Right ventricle myocardium superior (tissue), 1 donor: ENCODE measurements at regions not wholly inside any gene's neighbourhood (a gene's known extent, or its start where the extent isn't known, plus 50 kb on each side); places are given as distances from the start of the nearest gene placed in this dataset.

Experiments
- ATAC-seq: fragments of 200-7000 bp; cut with Tn5 transposase; one replicate; pipeline ENCODE4 v1.9.1; 2020; ENCODE audit warnings: mild to moderate bottlenecking; ENCODE audit not compliant: poor library complexity
- DNase-seq: peaks from one replicate; pipeline ENCODE4 v3.0.0-alpha.2; 2020
- intact Hi-C: fragments of 100-400 bp; cut with DNase I; formaldehyde crosslinking; loops from one replicate; pipeline ENCODE4 v1.11.2; 2022
- donor health status: DM: no; HTN: yes; CAD: no; lungs with severe emphysema.

GRCh38 chr11:116244889-116245288, 527.9 kb downstream of the BUD13 start:
- intact Hi-C loops = no loop called here
- DNase-seq = no peak
- no peak for ATAC-seq

- no peak for ATAC-seq
- intact Hi-C loops = no loop called here
- no peak for DNase-seq
Measured at GRCh38 chr11:116244439-116244838, 528.3 kb downstream of the BUD13 start.

GRCh38 chr11:116243991-116244390, 528.8 kb downstream of the BUD13 start:
- DNase-seq (no peak), ATAC-seq (no peak)
- intact Hi-C loops = no loop called here

DNA sequence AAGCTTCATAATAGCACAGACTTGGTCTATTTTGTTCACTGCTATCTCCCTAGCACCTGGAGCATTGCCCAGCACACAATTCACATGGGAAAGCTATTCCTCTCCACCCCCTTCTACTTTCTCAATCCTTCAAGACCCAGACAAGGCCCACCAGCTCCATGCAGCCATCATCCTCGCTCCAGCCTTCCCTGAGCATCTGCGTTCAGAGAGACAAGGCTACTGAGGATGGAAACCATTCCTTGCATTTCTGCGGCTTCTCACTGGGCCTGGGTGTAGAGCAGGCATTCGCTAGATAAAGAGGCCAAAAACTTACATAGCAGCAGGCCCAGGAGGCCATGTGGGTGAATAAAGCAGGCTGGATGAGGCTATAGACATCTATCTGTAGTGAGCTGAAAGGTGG, 530.8 kb downstream of the BUD13 start:
- no peak for ATAC-seq
- intact Hi-C loops = no loop called here
- no peak for DNase-seq

GRCh38 chr11:116240710-116241109, 532.1 kb downstream of the BUD13 start:
- intact Hi-C loops = no loop called here
- no peak for DNase-seq
- ATAC-seq = no peak

DNA sequence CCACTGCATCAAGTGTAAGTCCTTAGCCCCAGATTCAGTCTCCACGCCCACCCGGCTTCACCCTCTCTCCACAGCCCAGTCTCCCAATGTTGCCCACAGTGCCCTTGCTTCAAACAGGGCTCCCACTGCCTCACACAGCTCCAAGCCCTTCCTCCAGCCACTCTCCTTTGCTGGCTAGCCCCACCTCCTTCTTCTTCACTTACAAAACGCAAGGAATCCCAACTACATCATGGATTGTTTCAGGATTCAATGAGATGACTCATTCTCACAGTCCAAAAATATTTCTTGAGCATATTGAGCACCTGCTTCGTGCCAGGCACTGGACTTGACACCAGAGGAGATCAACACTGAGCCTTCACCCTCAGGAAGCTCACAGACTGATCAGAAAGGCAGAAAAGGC, 533.5 kb downstream of the BUD13 start:
- ATAC-seq (no peak), DNase-seq (no peak)
- intact Hi-C loops = no loop called here

DNA sequence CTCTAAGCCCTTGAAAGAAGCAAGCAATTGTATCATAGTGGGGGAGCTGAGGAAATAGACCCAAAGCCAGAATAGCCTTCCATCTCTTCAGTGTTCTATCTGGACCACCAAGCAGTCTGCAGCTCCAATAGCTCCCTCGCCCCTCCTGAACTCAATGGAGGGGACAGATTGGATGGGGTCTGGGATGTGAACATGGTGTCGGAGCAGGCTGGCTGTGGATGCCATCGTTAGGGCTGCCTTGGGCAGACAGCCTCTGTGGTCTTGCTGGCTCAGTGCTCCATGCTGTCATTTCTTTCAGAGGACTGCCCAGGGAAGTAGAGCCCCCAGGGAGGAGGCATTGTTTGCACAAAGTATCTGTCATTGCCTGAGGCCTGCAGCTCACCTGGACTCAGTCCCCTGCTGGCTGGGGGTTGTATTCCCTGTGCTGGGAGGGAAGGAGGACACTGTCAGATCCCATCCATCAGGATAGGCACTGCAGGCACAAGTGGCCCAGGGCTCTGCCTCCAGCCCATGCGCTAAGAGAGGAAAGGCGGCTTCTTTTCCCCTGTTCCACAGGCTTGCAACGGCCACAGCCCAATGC, 537.7 kb downstream of the BUD13 start:
- DNase-seq = no peak
- intact Hi-C loops = no loop called here
- ATAC-seq = no peak

GRCh38 chr11:116233561-116233960, 539.2 kb downstream of the BUD13 start:
- DNase-seq = no peak
- peak; percentile 51 for ATAC-seq
- intact Hi-C loops = no loop called here

DNA sequence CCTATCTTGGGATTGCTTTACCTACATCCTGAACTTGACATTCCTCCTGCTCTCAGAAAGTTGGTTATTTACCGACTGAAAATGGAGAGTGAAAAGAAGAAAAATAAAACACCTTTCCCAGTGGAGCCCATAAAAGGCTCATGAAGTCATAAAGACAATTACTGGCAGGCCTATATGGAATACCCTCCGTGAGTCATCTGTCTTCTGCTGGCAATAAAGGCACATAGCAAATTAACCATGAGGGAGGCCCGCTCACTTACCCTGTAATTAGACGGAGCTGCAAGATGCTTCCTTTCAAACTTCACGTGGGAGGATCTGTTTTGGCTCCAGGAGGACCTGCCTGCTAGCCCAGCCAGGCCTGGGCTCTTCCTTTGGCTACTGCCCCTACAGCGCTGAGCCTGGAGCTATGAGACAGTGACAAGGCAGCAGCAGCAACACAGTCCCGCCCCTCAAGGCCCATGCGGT, 540.4 kb downstream of the BUD13 start:
- DNase-seq = no peak
- ATAC-seq = no peak
- intact Hi-C loops = no loop called here

- ATAC-seq (no peak), DNase-seq (no peak)
- intact Hi-C loops = no loop called here
Measured at GRCh38 chr11:116231543-116231942, 541.2 kb downstream of the BUD13 start.

DNA sequence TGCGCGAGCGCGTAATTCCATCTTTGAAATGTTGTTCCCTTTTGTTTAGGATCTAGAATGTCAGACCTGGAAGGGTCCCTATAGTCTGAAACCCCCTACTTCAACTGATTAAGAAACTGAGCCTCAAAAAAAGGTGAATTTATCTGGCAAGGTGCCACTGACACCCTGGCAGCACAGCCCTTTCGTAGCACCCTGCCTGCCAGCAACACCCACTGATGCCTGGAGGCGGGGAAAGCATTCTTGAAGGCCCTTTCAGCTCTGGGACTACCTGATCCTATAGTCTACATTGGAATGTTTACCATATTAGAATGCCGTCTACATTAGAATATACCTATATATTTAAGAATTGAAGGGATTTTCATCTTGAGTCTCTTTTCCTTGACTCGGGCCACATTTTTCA, 542.3 kb downstream of the BUD13 start:
- no peak for DNase-seq
- ATAC-seq = no peak
- intact Hi-C loops = no loop called here

DNA sequence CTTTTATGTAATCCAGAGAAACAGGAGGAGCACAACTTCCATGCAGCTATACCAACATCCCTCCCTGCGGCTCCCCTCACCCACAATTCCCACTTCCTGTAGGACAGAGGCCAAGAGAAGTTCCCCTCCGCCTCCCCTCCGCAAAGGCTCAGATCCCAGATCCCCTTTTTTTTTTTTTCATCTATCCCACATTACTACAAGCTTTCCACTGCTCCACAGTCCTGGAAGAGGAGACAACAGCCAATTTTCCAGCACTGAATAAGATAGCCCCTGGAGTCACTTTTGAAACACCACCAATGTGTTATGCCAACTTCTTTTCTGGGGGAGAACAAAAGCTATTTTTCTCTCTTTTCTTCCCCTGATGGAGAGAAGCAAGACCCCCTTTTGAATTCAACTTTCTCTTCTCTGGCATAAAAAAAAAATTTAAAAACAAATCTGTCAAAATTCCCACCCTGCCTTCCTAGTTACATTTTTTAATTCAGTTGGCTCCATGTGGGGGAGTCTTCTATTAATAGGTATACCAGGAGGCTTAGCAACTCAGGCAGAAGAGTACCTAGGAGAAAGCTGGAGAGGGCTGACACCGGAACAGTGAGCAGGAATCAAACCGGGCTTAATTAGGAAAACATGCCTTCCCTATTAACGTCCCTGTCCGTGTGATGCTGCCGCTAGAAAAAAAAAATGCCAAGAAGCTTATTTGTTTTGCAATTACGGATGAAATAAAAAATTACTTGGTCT, 543.4 kb downstream of the BUD13 start:
- intact Hi-C loops = no loop called here
- DNase-seq (no peak), ATAC-seq (no peak)

DNA sequence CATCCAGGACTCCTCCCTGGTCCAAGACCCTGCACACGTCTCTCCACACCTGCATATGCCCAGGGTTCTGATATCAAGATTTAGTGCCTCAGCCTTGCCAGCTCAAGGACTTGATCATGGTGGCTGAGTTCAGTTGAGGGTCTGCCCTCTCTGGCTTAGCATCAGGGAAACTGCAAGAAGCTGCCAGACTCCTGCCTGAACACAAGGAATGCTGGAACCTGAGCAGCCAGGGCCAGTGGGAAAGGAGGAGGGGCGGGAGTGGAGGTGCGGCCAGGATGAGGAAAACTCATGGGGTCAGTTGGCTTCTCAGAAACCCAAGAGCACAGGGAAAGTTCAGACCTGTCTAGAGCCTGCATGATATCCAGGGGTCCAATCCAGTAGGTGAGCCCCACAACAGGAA, 546.1 kb downstream of the BUD13 start:
- intact Hi-C loops = no loop called here
- ATAC-seq (no peak), DNase-seq (no peak)

- DNase-seq = no peak
- no peak for ATAC-seq
- intact Hi-C loops = no loop called here
Measured at GRCh38 chr11:116225784-116226585, 546.8 kb downstream of the BUD13 start.

- no peak for DNase-seq
- intact Hi-C loops = no loop called here
- ATAC-seq = no peak
Measured at GRCh38 chr11:116225236-116225635, 547.6 kb downstream of the BUD13 start.

- intact Hi-C loops = no loop called here
- no peak for ATAC-seq
- DNase-seq = no peak
Measured at GRCh38 chr11:116224889-116225200, 547.9 kb downstream of the BUD13 start.

- peak; percentile 43 for ATAC-seq
- no peak for DNase-seq
- intact Hi-C loops = no loop called here
Measured at GRCh38 chr11:116224154-116224888, 548.5 kb downstream of the BUD13 start.

DNA sequence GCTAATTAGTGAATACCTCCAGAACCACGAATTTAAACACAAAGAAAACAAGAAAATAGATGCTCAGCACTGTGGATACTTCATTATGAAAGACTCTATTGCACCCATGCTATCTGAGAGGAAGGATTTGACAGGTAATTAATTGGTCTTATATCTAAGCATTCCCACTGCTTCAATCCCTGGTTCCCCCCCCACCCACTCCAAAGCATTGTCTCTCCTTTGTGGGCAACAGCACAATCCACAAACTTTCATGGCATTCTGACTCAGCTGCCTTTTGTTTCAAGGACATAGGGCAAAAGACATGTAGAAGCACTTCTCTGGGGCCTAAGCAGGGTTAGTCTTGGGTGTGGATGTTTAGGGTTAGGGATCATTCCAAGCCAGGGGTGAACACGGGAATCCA, 551.4 kb downstream of the BUD13 start:
- DNase-seq (no peak), ATAC-seq (no peak)
- intact Hi-C loops = no loop called here

GRCh38 chr11:116219171-116219635, 553.6 kb downstream of the BUD13 start:
- no peak for ATAC-seq
- intact Hi-C loops = loop anchor here (5.0 to 10.0 kb wide), 2 partner anchors 473 to 894 kb away; no protein-coding TSS in a partner anchor
- no peak for DNase-seq
